ENCODE measurements at regions not wholly inside any gene's neighbourhood (a gene's known extent, or its start where the extent isn't known, plus 50 kb on each side); places are given as distances from the start of the nearest gene placed in this dataset.
"Not testable (repeated sequence)": the region's sequence is repeated elsewhere in the genome, so short reads cannot be mapped to it uniquely, and the experiment has no call there.

- H3K9me2 ChIP-seq (ENCODE audit: insufficient read depth); H4K20me1 ChIP-seq (replicated peaks; ENCODE audit: insufficient read depth); H3K9me3 Mint-ChIP-seq; H3K27me3 ChIP-seq (ENCODE audit: insufficient read depth); H3F3A ChIP-seq (replicated peaks; ENCODE audit: low read depth); H3K27ac ChIP-seq (ENCODE audit: low read depth); H3K27me3 Mint-ChIP-seq (ENCODE audit: insufficient read depth, low read depth, poor library complexity); H3K79me2 ChIP-seq (replicated peaks; ENCODE audit: insufficient read depth); H3K4me1 ChIP-seq (ENCODE audit: insufficient read depth); H3K4me3 ChIP-seq; H3K4me3 Mint-ChIP-seq; H3K27ac Mint-ChIP-seq; H2AFZ ChIP-seq; H3K36me3 ChIP-seq (ENCODE audit: insufficient read depth); H3K4me2 ChIP-seq; ATAC-seq: not testable (repeated sequence)
- H3K4me1 Mint-ChIP-seq, result peaks cover 15% of the 10 kb centered on the region
- DNase-seq (ENCODE audit: low spot score), result peak; percentile 1
- peaks cover 10% of the 10 kb centered on the region; the same call in 2 of the 3 replicates for H3K36me3 Mint-ChIP-seq (ENCODE audit: low read depth)
Observed at GRCh38 chrX:26525768-26526167, 309.8 kb downstream of the MAGEB5 start.

GRCh38 chrX:26522501-26522900, 306.5 kb downstream of the MAGEB5 start:
- peak; percentile 60 for ATAC-seq
- H3K9me3 Mint-ChIP-seq, result peaks cover 8% of the 10 kb centered on the region; the same call in 2 of the 3 replicates
- Histone ChIP-seq H3K4me1 (ENCODE audit: insufficient read depth) (peaks cover 4% of the 10 kb centered on the region), H3F3A (replicated peaks; ENCODE audit: low read depth) (no peaks in the 10 kb centered on the region), H3K79me2 (replicated peaks; ENCODE audit: insufficient read depth) (no peaks in the 10 kb centered on the region), H3K27me3 (ENCODE audit: insufficient read depth) (no peaks in the 10 kb centered on the region), H3K4me2 (peak overlapping the region; percentile 22; the same call in 1 of the 2 replicates), H3K36me3 (ENCODE audit: insufficient read depth) (no peaks in the 10 kb centered on the region), H3K27ac (ENCODE audit: low read depth) (peak overlapping the region; percentile 73; the same call in 1 of the 2 replicates), H2AFZ (no peak overlapping the region), H3K9me2 (ENCODE audit: insufficient read depth) (no peaks in the 10 kb centered on the region), H4K20me1 (replicated peaks; ENCODE audit: insufficient read depth) (no peaks in the 10 kb centered on the region), H3K4me3 (no peak overlapping the region)
- DNase-seq (ENCODE audit: low spot score), result peak; percentile 32
- H3K36me3 Mint-ChIP-seq (ENCODE audit: low read depth), result peaks cover 16% of the 10 kb centered on the region; the same call in 2 of the 3 replicates
- peak overlapping the region; percentile 26; the same call in 1 of the 3 replicates for H3K4me3 Mint-ChIP-seq
- TF ChIP-seq EZH2 (IDR thresholded peaks at IDR 0.05; ENCODE audit: low read depth, unreplicated experiment) (no peak), JUNB (IDR thresholded peaks at IDR 0.05; ENCODE audit: unreplicated experiment) (no peak), POLR2AphosphoS5 (IDR thresholded peaks at IDR 0.05; ENCODE audit: low read depth) (no peak), NANOG (IDR thresholded peaks at IDR 0.05; ENCODE audit: borderline replicate concordance) (peak; percentile 77), CREB1 (CRISPR knock-in tag; IDR thresholded peaks at IDR 0.05; ENCODE audit: low read depth) (no peak), ZNF462 (CRISPR knock-in tag; IDR thresholded peaks at IDR 0.05) (no peak), ETS1 (IDR thresholded peaks at IDR 0.05) (no peak)
- H3K27me3 Mint-ChIP-seq (ENCODE audit: insufficient read depth, low read depth, poor library complexity), result peaks cover 3% of the 10 kb centered on the region
- peaks cover 15% of the 10 kb centered on the region for H3K4me1 Mint-ChIP-seq
- no peak overlapping the region for H3K27ac Mint-ChIP-seq

All from GM23338 (cell line).